Activated B cell treated with CpG ODN at 0.5 μM for 24 hours (primary cell): ENCODE measurements at regions not wholly inside any gene's neighbourhood (a gene's known extent, or its start where the extent isn't known, plus 50 kb on each side); places are given as distances from the start of the nearest gene placed in this dataset.

Experiments
- ATAC-seq: fragments of 200-7000 bp; cut with Tn5 transposase; one replicate; pipeline ENCODE4 v1.10.0; 2021; ENCODE audit warnings: low read depth, mild to moderate bottlenecking, moderate library complexity
- CTCF ChIA-PET: fragments of 350-600 bp; sonication (Branson Sonifier 250); formaldehyde crosslinking; loops from one replicate; lab custom pipeline; 2021; ENCODE audit warnings: antibody characterized with exemption; lab: Charles Lee
- POLR2A ChIA-PET: fragments of 350-600 bp; sonication (Branson Sonifier 250); formaldehyde crosslinking; loops from one replicate; lab custom pipeline; 2021; ENCODE audit warnings: antibody characterized with exemption; lab: Charles Lee
- DNase-seq: peaks from one replicate; pipeline ENCODE4 v3.0.0; 2022
- H3K27ac Mint-ChIP-seq: one replicate; pipeline ENCODE4 v1.8.0; 2020; ENCODE audit warnings: mixed read lengths
- H3K27me3 Mint-ChIP-seq: one replicate; pipeline ENCODE4 v1.8.0; 2021; ENCODE audit warnings: mixed read lengths
- H3K36me3 Mint-ChIP-seq: one replicate; pipeline ENCODE4 v1.8.0; 2021; ENCODE audit warnings: low read depth, mixed read lengths
- H3K4me1 Mint-ChIP-seq: one replicate; pipeline ENCODE4 v1.8.0; 2021; ENCODE audit warnings: mixed read lengths
- H3K4me3 Mint-ChIP-seq: one replicate; pipeline ENCODE4 v1.8.0; 2020; ENCODE audit warnings: mild to moderate bottlenecking, mixed read lengths
- H3K9me3 Mint-ChIP-seq: one replicate; pipeline ENCODE4 v1.8.0; 2020; ENCODE audit warnings: mixed read lengths
- CTCF ChIP-seq: fragments of 200-600 bp; IDR thresholded peaks from one replicate; pipeline ENCODE4 v1.8.0; 2022; ENCODE audit warnings: antibody characterized with exemption, mild to moderate bottlenecking
- intact Hi-C: fragments of 100-400 bp; cut with micrococcal nuclease; formaldehyde crosslinking; loops from one replicate; pipeline ENCODE4 v1.15.1; 2024

GRCh38 chr17:64775701-64776570, 113.8 kb upstream of the SMURF2 start:
- Mint-ChIP-seq H3K4me3 (peak overlapping the region; percentile 32), H3K4me1 (peaks cover 33% of the 10 kb centered on the region), H3K27ac (no peak overlapping the region), H3K27me3 (peaks cover 5% of the 10 kb centered on the region), H3K9me3 (no peaks in the 10 kb centered on the region), H3K36me3 (no peaks in the 10 kb centered on the region)
- ATAC-seq (no peak), DNase-seq (no peak)
- ChIA-PET POLR2A (interaction anchor here (0.8 kb wide), 1 partner anchor 281 kb away, joined by 3 read pairs; no protein-coding TSS in a partner anchor), CTCF (interaction anchor here (1.2 kb wide), 1 partner anchor 186 kb away, joined by 3 read pairs; no protein-coding TSS in a partner anchor)
- TF ChIP-seq CTCF: no peak
- intact Hi-C loops: loop anchor here (1.0 to 10.0 kb wide), 6 partner anchors 69 to 1391 kb away; partner anchors contain the start of genes GNA13, LRRC37A3 and SMURF2

- intact Hi-C loops: loop anchor here (5.0 to 10.0 kb wide), 3 partner anchors 70 to 280 kb away; partner anchors contain the start of genes GNA13 and LRRC37A3
- no peak for ATAC-seq
- Mint-ChIP-seq H3K27me3 (peaks cover 5% of the 10 kb centered on the region), H3K36me3 (peaks cover 2% of the 10 kb centered on the region), H3K9me3 (no peaks in the 10 kb centered on the region), H3K4me3 (no peak overlapping the region), H3K27ac (no peak overlapping the region), H3K4me1 (peaks cover 28% of the 10 kb centered on the region)
- DNase-seq: no peak
- TF ChIP-seq CTCF: no peak
- POLR2A ChIA-PET: interaction anchor here (0.8 kb wide), 1 partner anchor 282 kb away, joined by 3 read pairs; no protein-coding TSS in a partner anchor
- CTCF ChIA-PET: interaction anchor here (1.2 kb wide), 1 partner anchor 186 kb away, joined by 3 read pairs; no protein-coding TSS in a partner anchor
Measured at GRCh38 chr17:64774888-64775540, 112.9 kb upstream of the SMURF2 start.

GRCh38 chr17:64773836-64774761, 112.0 kb upstream of the SMURF2 start:
- Mint-ChIP-seq H3K36me3 (peaks cover 2% of the 10 kb centered on the region), H3K27me3 (peaks cover 5% of the 10 kb centered on the region), H3K4me1 (peaks cover 23% of the 10 kb centered on the region), H3K4me3 (no peak overlapping the region), H3K9me3 (no peaks in the 10 kb centered on the region), H3K27ac (no peak overlapping the region)
- ATAC-seq (no peak), DNase-seq (no peak)
- ChIA-PET POLR2A (no interaction called here), CTCF (no interaction called here)
- intact Hi-C loops: loop anchor here (10.0 kb wide), 2 partner anchors 71 to 281 kb away; partner anchors contain the start of gene GNA13
- TF ChIP-seq CTCF: no peak

GRCh38 chr17:64773386-64773835, 111.3 kb upstream of the SMURF2 start:
- H3K36me3 Mint-ChIP-seq: peaks cover 2% of the 10 kb centered on the region
- H3K27ac Mint-ChIP-seq: no peak overlapping the region
- H3K9me3 Mint-ChIP-seq: no peaks in the 10 kb centered on the region
- no peak for TF ChIP-seq CTCF
- peaks cover 3% of the 10 kb centered on the region for H3K27me3 Mint-ChIP-seq
- ChIA-PET CTCF (no interaction called here), POLR2A (interaction anchor here (0.6 kb wide), 1 partner anchor 188 kb away, joined by 3 read pairs; no protein-coding TSS in a partner anchor)
- peaks cover 20% of the 10 kb centered on the region for H3K4me1 Mint-ChIP-seq
- intact Hi-C loops: loop anchor here (10.0 kb wide), 2 partner anchors 71 to 281 kb away; partner anchors contain the start of gene GNA13
- ATAC-seq (no peak), DNase-seq (no peak)
- H3K4me3 Mint-ChIP-seq: no peak overlapping the region
